SK-N-MC (cell line): ENCODE measurements at regions not wholly inside any gene's neighbourhood (a gene's known extent, or its start where the extent isn't known, plus 50 kb on each side); places are given as distances from the start of the nearest gene placed in this dataset.

Experiments used
- EZH2 ChIP-seq: fragments of 200-600 bp; sonication (generic); IDR thresholded peaks from one replicate; pipeline ENCODE4 v1.6.1; 2017; ENCODE audit warnings: antibody characterized with exemption
- FOXP2 ChIP-seq: optimal IDR thresholded peaks from 2 replicates; pipeline ENCODE3; 2011; ENCODE audit warnings: mild to moderate bottlenecking, moderate library complexity; ENCODE audit not compliant: insufficient read depth; ENCODE audit errors: extremely low read length, control extremely low read depth
- POLR2AphosphoS5 ChIP-seq: IDR thresholded peaks from 2 replicates; pipeline ENCODE4 v1.6.1; 2012; ENCODE audit warnings: mild to moderate bottlenecking, low read depth, low read length, borderline replicate concordance

DNA sequence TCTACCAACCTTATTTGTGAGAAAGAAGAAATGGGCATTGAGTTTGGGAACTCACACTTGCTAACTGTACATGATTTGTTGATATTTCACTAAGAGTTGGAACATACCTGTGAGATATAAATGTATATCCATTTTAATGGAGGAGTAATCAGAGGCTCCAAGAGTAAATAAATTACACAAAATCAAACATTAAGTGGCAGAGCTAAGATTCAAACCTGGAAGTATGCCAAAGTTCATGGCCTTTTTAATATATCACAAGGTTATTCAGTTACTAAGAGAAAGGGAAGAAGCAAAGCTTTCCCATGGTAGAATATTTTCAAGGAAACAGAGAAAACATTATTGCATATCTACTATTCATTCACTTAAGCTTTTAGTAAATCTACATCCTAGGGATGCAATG, 1641.1 kb downstream of the FAM181B start:
- no peak for TF ChIP-seq EZH2
- no peak for TF ChIP-seq POLR2AphosphoS5
- no peak for TF ChIP-seq FOXP2
